Thyroid gland (tissue), 4 donors: ENCODE measurements at regions not wholly inside any gene's neighbourhood (a gene's known extent, or its start where the extent isn't known, plus 50 kb on each side); places are given as distances from the start of the nearest gene placed in this dataset.

ENCODE experiments used
- DNase-seq, 2 donors: peaks; one replicate each; pipeline ENCODE4 v3.0.0-alpha.2; 2019
- H3K27ac ChIP-seq, 3 donors: fragments of 200-600 bp; sonication (generic); 1 replicate in 2 of 3; 2 replicates in 1 of 3; pipeline ENCODE4 v1.5.1; 2016 to 2019; ENCODE audit warnings: mild to moderate bottlenecking in 1 of 3, moderate library complexity in 1 of 3
- H3K27me3 ChIP-seq: fragments of 200-600 bp; sonication (generic); one replicate; pipeline ENCODE4 v1.5.1; 2019
- H3K36me3 ChIP-seq, 2 donors: fragments of 200-600 bp; sonication (generic); one replicate each; pipeline ENCODE4 v1.5.1; 2016 to 2019
- H3K4me1 ChIP-seq, 2 donors: fragments of 200-600 bp; sonication (generic); one replicate each; pipeline ENCODE4 v1.5.1; 2017 to 2019
- H3K4me3 ChIP-seq, 3 donors: fragments of 200-600 bp; sonication (generic); replicated peaks in 1 of 3; 1 replicate in 2 of 3; 2 replicates in 1 of 3; pipeline ENCODE4 v1.5.1; 2016; ENCODE audit warnings: mild to moderate bottlenecking in 1 of 3
- H3K9me3 ChIP-seq: fragments of 200-600 bp; sonication (generic); one replicate; pipeline ENCODE4 v1.5.1; 2017
- CTCF ChIP-seq, 6 experiments: fragments of 200-600 bp in 3 of 6; fragments of 450-650 bp in 3 of 6; sonication (generic) in 3 of 6; IDR thresholded peaks; one replicate each; pipeline ENCODE4 v1.5.1; 2016 to 2019; ENCODE audit warnings: antibody characterized with exemption in 6 of 6, mild to moderate bottlenecking in 2 of 6, inconsistent platforms in 1 of 6, moderate library complexity in 1 of 6
- POLR2A ChIP-seq, 2 donors: fragments of 450-650 bp; IDR thresholded peaks; one replicate each; pipeline ENCODE4 v1.6.1; 2017; ENCODE audit warnings: antibody characterized with exemption in 2 of 2, mild to moderate bottlenecking in 2 of 2, moderate library complexity in 1 of 2
- WGBS, 2 donors: methylation state at CpG; one replicate each; pipeline ENCODE4 v1.1.5; 2017; 5-methylcytosine and 5-hydroxymethylcytosine counted together
- intact Hi-C: fragments of 100-400 bp; cut with DNase I; formaldehyde crosslinking; loops from one replicate; pipeline ENCODE4 v1.15.1; 2023

- no peaks in the 10 kb centered on the region for H3K9me3 ChIP-seq
- no peaks in the 10 kb centered on the region for H3K27me3 ChIP-seq
- 85 to 94% methylated on average over 2 of the region's 2 CpGs for WGBS, 2 donors
- no peaks in the 10 kb centered on the region for H3K4me1 ChIP-seq
- no peak for TF ChIP-seq CTCF (IDR thresholded peaks at IDR 0.05)
- no peak for TF ChIP-seq POLR2A (IDR thresholded peaks at IDR 0.05)
- intact Hi-C loops: no loop called here
- DNase-seq: no peak
- H3K36me3 ChIP-seq: no peaks in the 10 kb centered on the region
- H3K4me3 ChIP-seq: no peak overlapping the region
- no peak overlapping the region for H3K27ac ChIP-seq
Measured at GRCh38 chr9:1414711-1415131, 364.6 kb downstream of the DMRT2 start.

DNA sequence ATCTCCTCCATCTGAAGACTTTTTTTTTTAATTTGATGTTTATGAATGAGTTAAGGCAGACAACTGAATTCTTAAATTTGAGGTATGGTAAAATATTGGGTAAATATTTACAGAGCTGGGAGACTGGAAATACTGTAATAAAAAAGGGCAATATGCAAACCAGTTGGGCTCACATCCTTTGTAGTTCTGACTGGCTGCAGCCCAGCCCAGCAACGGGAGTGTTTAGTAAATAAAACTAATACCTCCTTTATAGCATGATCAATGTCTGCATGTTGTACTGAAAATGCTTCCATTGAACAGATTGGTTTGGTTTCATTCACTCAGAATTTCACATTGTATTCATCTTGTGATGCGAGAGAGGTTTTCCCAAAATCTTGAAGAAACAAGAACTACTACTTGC lies 365.0 kb downstream of the DMRT2 start:
- DNase-seq: no peak
- H3K9me3 ChIP-seq: no peaks in the 10 kb centered on the region

GRCh38 chr9:1416261-1416660 lies 366.1 kb downstream of the DMRT2 start:
- Histone ChIP-seq H3K9me3 (no peaks in the 10 kb centered on the region), H3K27me3 (no peaks in the 10 kb centered on the region), H3K4me3 (no peak overlapping the region), H3K4me1 (no peaks in the 10 kb centered on the region), H3K36me3 (no peaks in the 10 kb centered on the region), H3K27ac (no peak overlapping the region)
- no peak for DNase-seq
- no peak for TF ChIP-seq POLR2A (IDR thresholded peaks at IDR 0.05)
- 74 to 88% methylated on average over 4 of the region's 4 CpGs for WGBS, 2 donors
- intact Hi-C loops: no loop called here

More for the DNA sequence above, 365.0 kb downstream of the DMRT2 start:
- WGBS, 2 donors: 82 to 87% methylated on average over 2 of the region's 2 CpGs
- Histone ChIP-seq H3K4me3 (no peak overlapping the region), H3K4me1 (no peaks in the 10 kb centered on the region), H3K27ac (no peak overlapping the region), H3K27me3 (no peaks in the 10 kb centered on the region), H3K36me3 (no peaks in the 10 kb centered on the region)
- intact Hi-C loops: no loop called here
- TF ChIP-seq CTCF (IDR thresholded peaks at IDR 0.05): no peak
- no peak for TF ChIP-seq POLR2A (IDR thresholded peaks at IDR 0.05)

GRCh38 chr9:1421436-1421835 lies 371.3 kb downstream of the DMRT2 start:
- TF ChIP-seq CTCF (IDR thresholded peaks at IDR 0.05) (no peak), POLR2A (IDR thresholded peaks at IDR 0.05) (no peak)
- Histone ChIP-seq H3K36me3 (no peaks in the 10 kb centered on the region), H3K27ac (no peak overlapping the region), H3K27me3 (no peaks in the 10 kb centered on the region), H3K9me3 (no peaks in the 10 kb centered on the region), H3K4me1 (no peaks in the 10 kb centered on the region), H3K4me3 (no peak overlapping the region)
- DNase-seq: no peak
- 83% methylated on average over 4 of the region's 4 CpGs for WGBS, 2 donors
- intact Hi-C loops: no loop called here

- DNase-seq: no peak
- WGBS, 2 donors: 60 to 90% methylated on average over 2 of the region's 2 CpGs
- H3K4me3 ChIP-seq: no peak overlapping the region
- TF ChIP-seq CTCF (IDR thresholded peaks at IDR 0.05): no peak
- TF ChIP-seq POLR2A (IDR thresholded peaks at IDR 0.05): no peak
- H3K27ac ChIP-seq: no peak overlapping the region
- no peaks in the 10 kb centered on the region for H3K9me3 ChIP-seq
- no peaks in the 10 kb centered on the region for H3K27me3 ChIP-seq
- intact Hi-C loops: no loop called here
- H3K36me3 ChIP-seq: no peaks in the 10 kb centered on the region
- no peaks in the 10 kb centered on the region for H3K4me1 ChIP-seq
Measured at GRCh38 chr9:1427875-1428274, 377.7 kb downstream of the DMRT2 start.

- H3K4me1 ChIP-seq: no peaks in the 10 kb centered on the region
- intact Hi-C loops: no loop called here
- H3K4me3 ChIP-seq: no peak overlapping the region
- peak; percentile 20 to 31 for DNase-seq
- H3K9me3 ChIP-seq: no peaks in the 10 kb centered on the region
- no peaks in the 10 kb centered on the region for H3K27me3 ChIP-seq
- H3K27ac ChIP-seq: no peak overlapping the region
- no peaks in the 10 kb centered on the region for H3K36me3 ChIP-seq
- 14 to 16% methylated on average over 5 of the region's 5 CpGs for WGBS, 2 donors
- peak in 4 of 6 experiments; percentile 6 to 40 (median 36) for TF ChIP-seq CTCF (IDR thresholded peaks at IDR 0.05)
- TF ChIP-seq POLR2A (IDR thresholded peaks at IDR 0.05): no peak
Measured at GRCh38 chr9:1429297-1429696, 379.1 kb downstream of the DMRT2 start.
